SH-SY5Y (cell line): ENCODE measurements at regions not wholly inside any gene's neighbourhood (a gene's known extent, or its start where the extent isn't known, plus 50 kb on each side); places are given as distances from the start of the nearest gene placed in this dataset.

ENCODE experiments used
- GATA2 ChIP-seq: IDR thresholded peaks from 2 replicates; pipeline ENCODE4 v1.6.1; 2011; ENCODE audit warnings: mild to moderate bottlenecking, low read depth, low read length
- GATA3 ChIP-seq: IDR thresholded peaks from 2 replicates; pipeline ENCODE4 v1.6.1; 2011; ENCODE audit warnings: low read depth, mild to moderate bottlenecking, low read length, moderate library complexity

DNA sequence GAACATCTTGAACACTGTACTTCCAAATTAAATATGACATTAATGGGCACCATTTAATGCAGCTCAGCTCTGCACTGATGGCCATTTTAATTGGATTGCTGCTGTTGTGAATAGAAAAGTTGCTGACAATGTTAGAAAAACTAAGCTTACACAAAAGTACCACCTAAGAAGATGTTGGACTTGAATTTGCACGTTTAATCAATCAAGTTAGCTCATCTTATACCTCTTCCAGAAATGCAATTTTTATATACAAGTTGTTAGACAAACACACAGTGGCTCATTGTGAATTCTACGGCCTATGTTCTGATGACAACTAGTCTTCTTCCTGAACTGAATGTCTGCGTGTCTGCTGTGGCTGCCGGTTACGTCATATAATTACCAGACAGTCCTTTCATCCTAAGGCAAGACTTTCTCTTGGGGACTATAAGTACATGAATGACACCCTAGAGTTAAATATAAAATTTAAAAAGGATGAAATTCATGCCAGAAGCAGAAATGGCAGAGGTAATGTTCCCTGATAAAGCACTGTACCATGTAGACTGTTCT, 330.2 kb downstream of the EPM2A start:
- no peak for TF ChIP-seq GATA3
- no peak for TF ChIP-seq GATA2
